OCI-LY7 (cell line): ENCODE measurements at regions not wholly inside any gene's neighbourhood (a gene's known extent, or its start where the extent isn't known, plus 50 kb on each side); places are given as distances from the start of the nearest gene placed in this dataset.

Experiments
- EZH2phosphoT487 ChIP-seq: fragments of 200-600 bp; sonication (generic); IDR thresholded peaks from 2 replicates; pipeline ENCODE4 v1.6.1; 2018; ENCODE audit warnings: low read depth, borderline replicate concordance, mild to moderate bottlenecking, mixed run types, antibody characterized with exemption, low read length, moderate library complexity, mixed read lengths
- TF ChIP-seq, protein P1 (sequence below): fragments of 200-600 bp; sonication (generic); conservative IDR thresholded peaks from 2 replicates; pipeline ENCODE4 v1.5.1; 2014; ENCODE audit warnings: mild to moderate bottlenecking, antibody characterized with exemption, low read length, moderate library complexity, mixed read lengths

DNA sequence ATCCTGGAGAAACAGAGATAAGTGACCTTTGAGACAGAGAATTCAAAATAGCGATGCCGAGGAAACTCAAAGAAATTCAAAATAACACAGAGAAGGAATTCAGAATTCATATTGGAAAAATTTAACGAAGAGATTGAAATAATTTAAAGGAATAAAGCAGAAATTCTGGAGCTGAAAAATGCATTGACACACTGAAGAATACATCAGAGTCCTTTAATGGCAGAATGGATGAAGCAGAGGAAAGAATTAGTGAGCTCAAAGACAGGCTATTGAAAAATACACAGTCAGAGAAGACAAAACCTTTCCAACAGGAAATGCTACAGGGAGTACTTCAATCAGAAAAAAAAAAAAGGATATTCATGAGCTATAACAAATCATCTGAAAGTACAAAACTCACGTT, 185.8 kb downstream of the PARM1 start:
- TF ChIP-seq, protein P1, sequence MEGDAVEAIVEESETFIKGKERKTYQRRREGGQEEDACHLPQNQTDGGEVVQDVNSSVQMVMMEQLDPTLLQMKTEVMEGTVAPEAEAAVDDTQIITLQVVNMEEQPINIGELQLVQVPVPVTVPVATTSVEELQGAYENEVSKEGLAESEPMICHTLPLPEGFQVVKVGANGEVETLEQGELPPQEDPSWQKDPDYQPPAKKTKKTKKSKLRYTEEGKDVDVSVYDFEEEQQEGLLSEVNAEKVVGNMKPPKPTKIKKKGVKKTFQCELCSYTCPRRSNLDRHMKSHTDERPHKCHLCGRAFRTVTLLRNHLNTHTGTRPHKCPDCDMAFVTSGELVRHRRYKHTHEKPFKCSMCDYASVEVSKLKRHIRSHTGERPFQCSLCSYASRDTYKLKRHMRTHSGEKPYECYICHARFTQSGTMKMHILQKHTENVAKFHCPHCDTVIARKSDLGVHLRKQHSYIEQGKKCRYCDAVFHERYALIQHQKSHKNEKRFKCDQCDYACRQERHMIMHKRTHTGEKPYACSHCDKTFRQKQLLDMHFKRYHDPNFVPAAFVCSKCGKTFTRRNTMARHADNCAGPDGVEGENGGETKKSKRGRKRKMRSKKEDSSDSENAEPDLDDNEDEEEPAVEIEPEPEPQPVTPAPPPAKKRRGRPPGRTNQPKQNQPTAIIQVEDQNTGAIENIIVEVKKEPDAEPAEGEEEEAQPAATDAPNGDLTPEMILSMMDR = no peak
- no peak for TF ChIP-seq EZH2phosphoT487
